Pancreas (tissue), 10 donors: ENCODE measurements at regions not wholly inside any gene's neighbourhood (a gene's known extent, or its start where the extent isn't known, plus 50 kb on each side); places are given as distances from the start of the nearest gene placed in this dataset.

Experiments used
- ATAC-seq, 4 donors: fragments of 200-7000 bp; cut with Tn5 transposase; one replicate each; pipeline versions ENCODE4 v1.8.0 to v1.9.1; 2020; ENCODE audit warnings: mild to moderate bottlenecking in 4 of 4, moderate library complexity in 4 of 4
- DNase-seq, 6 donors: peaks; one replicate each; pipeline ENCODE4 v3.0.0-alpha.2; 2020
- FAIRE-seq: peaks from 2 replicates; lab custom pipeline; 2012; peaks lifted over from hg19 to GRCh38; lab: Jason Lieb, UNC
- H3K27ac ChIP-seq, 4 donors: fragments of 200-600 bp; sonication (generic); 1 replicate in 3 of 4; 2 replicates in 1 of 4; pipeline versions ENCODE4 v1.5.0 to v1.8.0; 2020
- H3K27me3 ChIP-seq, 4 donors: fragments of 200-600 bp; one replicate each; pipeline ENCODE4 v1.8.0; 2021
- H3K36me3 ChIP-seq, 3 donors: fragments of 200-600 bp; sonication (generic) in 1 of 3; one replicate each; pipeline versions ENCODE4 v1.5.0 to v1.8.0; 2020 to 2021
- H3K4me1 ChIP-seq, 3 donors: fragments of 200-600 bp; one replicate each; pipeline ENCODE4 v1.8.0; 2021
- H3K4me3 ChIP-seq, 4 donors: fragments of 200-600 bp; sonication (generic) in 2 of 4; one replicate each; pipeline versions ENCODE4 v1.5.0 to v1.8.0; 2020 to 2021
- H3K9me3 ChIP-seq, 4 donors: fragments of 200-600 bp; one replicate each; pipeline ENCODE4 v1.8.0; 2021
- WGBS, 2 donors: extraction: QIAGEN DNeasy Blood & Tissue Kit; methylation state at CpG; one replicate each; pipeline ENCODE4 v1.1.7; 2013; 5-methylcytosine and 5-hydroxymethylcytosine counted together
- intact Hi-C, 3 donors: fragments of 100-400 bp; cut with DNase I; formaldehyde crosslinking; loops; one replicate each; pipeline versions ENCODE4 v1.11.1 to v1.14.2; 2022
- TF ChIP-seq, protein P1 (sequence below), 4 donors: fragments of 200-600 bp; sonication (generic) in 3 of 4; IDR thresholded peaks; one replicate each; pipeline versions ENCODE4 v1.5.0 to v1.8.0; 2021; ENCODE audit warnings: antibody characterized with exemption in 4 of 4
- donor health status: healthy with polysubstance abuse.
- donor health status: DM: no; HTN: no; CAD: no; lungs with moderate emphysema.
- donor health status: DM: no; HTN: no; CAD: no.
- donor health status: control.
- donor health status: control.
- donor health status: Bipolar disorder and iron deficiency.
- donor health status: DM: yes; HTN: yes; CAD: no.
- donor health status: DM: no; HTN: no; CAD: no.
- donor health status: DM: no; HTN: no; CAD: no.
- donor health status: DM: yes; HTN: yes; CAD: no.

DNA sequence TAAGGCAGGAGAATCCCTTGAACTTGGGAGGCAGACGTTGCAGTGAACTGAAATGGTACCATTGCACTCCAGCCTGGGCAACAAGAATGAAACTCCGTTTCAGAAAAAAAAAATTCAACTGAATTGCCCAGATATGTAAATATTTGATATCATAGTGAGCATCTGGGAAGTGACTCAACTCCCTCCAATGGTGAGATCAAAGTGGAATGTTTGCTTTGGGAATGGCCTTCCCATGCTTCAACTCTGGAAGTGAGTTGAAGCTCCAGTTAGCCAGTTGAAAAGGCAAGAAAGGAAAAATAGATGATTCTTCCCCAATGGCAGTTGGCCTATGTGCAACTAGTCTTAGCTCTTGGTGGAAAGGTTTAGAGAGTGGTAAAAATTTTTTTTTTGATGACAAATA, 131.6 kb upstream of the CMC1 start:
- Histone ChIP-seq H3K27me3 (no peaks in the 10 kb centered on the region), H3K9me3 (no peaks in the 10 kb centered on the region), H3K27ac (no peak overlapping the region), H3K36me3 (no peaks in the 10 kb centered on the region), H3K4me3 (no peak overlapping the region), H3K4me1 (no peaks in the 10 kb centered on the region)
- no peak for DNase-seq
- peak in 2 of 4 donors; percentile 34 to 42 for ATAC-seq
- WGBS, 2 donors = 63 to 64% methylated on average over 2 of the region's 2 CpGs
- FAIRE-seq = no peak
- intact Hi-C loops = no loop called here
- TF ChIP-seq, protein P1, sequence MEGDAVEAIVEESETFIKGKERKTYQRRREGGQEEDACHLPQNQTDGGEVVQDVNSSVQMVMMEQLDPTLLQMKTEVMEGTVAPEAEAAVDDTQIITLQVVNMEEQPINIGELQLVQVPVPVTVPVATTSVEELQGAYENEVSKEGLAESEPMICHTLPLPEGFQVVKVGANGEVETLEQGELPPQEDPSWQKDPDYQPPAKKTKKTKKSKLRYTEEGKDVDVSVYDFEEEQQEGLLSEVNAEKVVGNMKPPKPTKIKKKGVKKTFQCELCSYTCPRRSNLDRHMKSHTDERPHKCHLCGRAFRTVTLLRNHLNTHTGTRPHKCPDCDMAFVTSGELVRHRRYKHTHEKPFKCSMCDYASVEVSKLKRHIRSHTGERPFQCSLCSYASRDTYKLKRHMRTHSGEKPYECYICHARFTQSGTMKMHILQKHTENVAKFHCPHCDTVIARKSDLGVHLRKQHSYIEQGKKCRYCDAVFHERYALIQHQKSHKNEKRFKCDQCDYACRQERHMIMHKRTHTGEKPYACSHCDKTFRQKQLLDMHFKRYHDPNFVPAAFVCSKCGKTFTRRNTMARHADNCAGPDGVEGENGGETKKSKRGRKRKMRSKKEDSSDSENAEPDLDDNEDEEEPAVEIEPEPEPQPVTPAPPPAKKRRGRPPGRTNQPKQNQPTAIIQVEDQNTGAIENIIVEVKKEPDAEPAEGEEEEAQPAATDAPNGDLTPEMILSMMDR (IDR thresholded peaks at IDR 0.05) = no peak

DNA sequence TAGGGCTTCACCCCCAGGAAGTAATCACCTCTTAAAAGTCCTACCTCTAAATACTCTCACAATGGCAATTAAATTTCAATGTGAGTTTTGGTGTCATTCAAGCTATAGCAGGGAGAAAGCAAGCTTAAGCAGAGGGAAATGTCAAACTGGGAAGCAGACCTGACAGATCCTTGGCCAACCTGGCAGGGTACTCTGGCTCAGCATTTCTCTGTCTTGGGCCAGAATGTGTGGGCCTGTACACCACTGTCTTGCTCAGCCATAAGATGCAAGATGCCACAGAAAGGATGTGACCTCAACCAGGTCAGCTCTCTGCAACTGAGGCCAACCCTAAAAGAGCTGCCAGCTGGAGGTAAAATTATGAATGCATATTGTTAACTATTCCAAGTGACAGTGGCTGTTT, 130.6 kb upstream of the CMC1 start:
- no peaks in the 10 kb centered on the region for H3K27me3 ChIP-seq
- H3K36me3 ChIP-seq = no peaks in the 10 kb centered on the region
- ATAC-seq (no peak), FAIRE-seq (no peak), DNase-seq (no peak)
- TF ChIP-seq, protein P1 (IDR thresholded peaks at IDR 0.05) = no peak
- H3K4me1 ChIP-seq = no peaks in the 10 kb centered on the region
- no peak overlapping the region for H3K27ac ChIP-seq
- H3K4me3 ChIP-seq = no peak overlapping the region
- no peaks in the 10 kb centered on the region for H3K9me3 ChIP-seq
- intact Hi-C loops = no loop called here

DNA sequence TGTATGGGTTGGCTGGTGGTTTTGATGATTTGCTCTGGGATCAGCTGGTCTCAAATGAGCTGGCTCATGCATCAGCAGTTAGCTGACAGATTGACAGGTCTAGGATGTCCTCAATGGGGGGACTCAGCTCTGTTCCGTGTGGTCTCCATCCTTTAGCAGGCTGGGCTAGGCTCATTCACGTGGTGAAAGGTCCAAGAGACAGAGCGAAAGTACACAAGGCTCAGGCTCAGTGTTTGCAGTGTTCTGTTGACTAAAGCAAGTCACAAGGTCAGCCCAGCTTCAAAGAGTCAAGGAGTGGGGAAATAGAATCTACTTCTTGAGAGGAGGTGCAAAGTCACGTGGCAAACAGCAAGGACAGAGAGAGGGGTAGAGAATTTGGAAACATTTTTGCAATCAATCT, 126.5 kb upstream of the CMC1 start:
- WGBS, 2 donors = 24 to 25% methylated on average over 4 of the region's 4 CpGs
- no peak for FAIRE-seq
- ATAC-seq = peak; percentile 69 to 92 (median 84)
- peak in 1 of 6 donors; percentile 22 for DNase-seq
- Histone ChIP-seq H3K27me3 (no peaks in the 10 kb centered on the region), H3K36me3 (no peaks in the 10 kb centered on the region), H3K9me3 (no peaks in the 10 kb centered on the region), H3K4me1 (no peaks in the 10 kb centered on the region), H3K27ac (no peak overlapping the region), H3K4me3 (no peak overlapping the region)
- TF ChIP-seq, protein P1 (IDR thresholded peaks at IDR 0.05) = no peak
- intact Hi-C loops = no loop called here

DNA sequence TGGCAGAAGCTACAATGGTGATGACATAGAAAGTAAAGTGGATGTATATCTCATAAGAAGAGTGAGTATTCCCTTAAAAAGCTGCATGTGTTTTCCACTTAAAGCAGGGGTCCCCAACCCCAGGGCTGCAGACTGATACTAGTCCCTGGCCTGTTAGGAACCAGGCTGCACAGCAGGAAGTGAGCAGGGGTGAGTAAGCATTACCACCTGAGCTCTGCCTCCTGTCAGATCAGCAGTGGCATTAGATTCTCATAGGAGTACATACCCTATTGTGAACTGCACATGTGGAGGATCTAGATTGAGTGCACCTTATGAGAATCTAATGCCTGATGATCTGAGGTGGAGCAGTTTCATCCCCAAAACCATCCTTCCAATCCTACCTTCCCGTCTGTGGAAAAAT, 126.1 kb upstream of the CMC1 start:
- FAIRE-seq = no peak
- TF ChIP-seq, protein P1 (IDR thresholded peaks at IDR 0.05) = no peak
- ATAC-seq = peak in 2 of 4 donors; percentile 17 to 40
- 92 to 96% methylated on average over 1 of the region's 1 CpG for WGBS, 2 donors
- no peaks in the 10 kb centered on the region for H3K36me3 ChIP-seq
- no peaks in the 10 kb centered on the region for H3K27me3 ChIP-seq
- intact Hi-C loops = no loop called here
- no peak overlapping the region for H3K4me3 ChIP-seq
- H3K9me3 ChIP-seq = no peaks in the 10 kb centered on the region
- H3K27ac ChIP-seq = no peak overlapping the region
- no peaks in the 10 kb centered on the region for H3K4me1 ChIP-seq
- no peak for DNase-seq

DNA sequence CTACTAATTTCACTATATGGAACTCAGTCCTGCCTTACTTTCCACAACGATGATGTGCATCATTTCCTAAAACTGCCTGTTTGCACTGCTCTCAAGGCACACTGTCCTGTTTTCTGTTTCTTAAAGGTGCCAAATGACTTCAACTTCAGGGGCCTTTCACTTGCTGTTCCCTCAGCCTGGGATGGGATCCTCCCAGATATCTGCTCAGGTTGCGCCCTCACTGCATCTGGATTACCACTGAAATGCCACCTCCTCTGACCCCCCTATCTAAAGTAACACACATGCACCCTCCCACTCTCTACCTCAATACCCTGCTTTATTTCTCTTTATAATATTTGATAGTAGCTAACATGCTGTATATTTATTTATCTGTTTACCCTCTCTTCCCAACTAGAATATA, 123.8 kb upstream of the CMC1 start:
- Histone ChIP-seq H3K4me1 (no peaks in the 10 kb centered on the region), H3K9me3 (no peaks in the 10 kb centered on the region), H3K4me3 (no peak overlapping the region), H3K27me3 (no peaks in the 10 kb centered on the region), H3K27ac (no peak overlapping the region), H3K36me3 (no peaks in the 10 kb centered on the region)
- FAIRE-seq (no peak), DNase-seq (no peak), ATAC-seq (no peak)
- TF ChIP-seq, protein P1 (IDR thresholded peaks at IDR 0.05) = no peak
- WGBS, 2 donors = 96 to 98% methylated on average over 2 of the region's 2 CpGs
- intact Hi-C loops = no loop called here
